Upper lobe of left lung (tissue), 6 donors: ENCODE measurements at regions not wholly inside any gene's neighbourhood (a gene's known extent, or its start where the extent isn't known, plus 50 kb on each side); places are given as distances from the start of the nearest gene placed in this dataset.

Source experiments
- ATAC-seq, 2 donors: fragments of 200-7000 bp; cut with Tn5 transposase; one replicate each; pipeline ENCODE4 v1.9.1; 2022; ENCODE audit warnings: mild to moderate bottlenecking in 2 of 2, moderate library complexity in 2 of 2; ENCODE audit not compliant: low FRiP score in 2 of 2
- DNase-seq, 2 donors: peaks; one replicate each; pipeline ENCODE4 v3.0.0-alpha.2; 2019 to 2020
- H3K27ac ChIP-seq, 4 donors: fragments of 200-600 bp; sonication (generic); one replicate each; pipeline ENCODE4 v1.5.1; 2016 to 2019
- H3K27me3 ChIP-seq, 4 donors: fragments of 200-600 bp; sonication (generic); one replicate each; pipeline ENCODE4 v1.5.1; 2017 to 2019
- H3K36me3 ChIP-seq, 4 donors: fragments of 200-600 bp; sonication (generic); one replicate each; pipeline ENCODE4 v1.5.1; 2016 to 2019
- H3K4me1 ChIP-seq, 4 donors: fragments of 200-600 bp; sonication (generic); one replicate each; pipeline ENCODE4 v1.5.1; 2018 to 2019
- H3K4me3 ChIP-seq, 4 donors: fragments of 200-600 bp; sonication (generic); one replicate each; pipeline ENCODE4 v1.5.1; 2017 to 2019; ENCODE audit warnings: mild to moderate bottlenecking in 2 of 4, moderate library complexity in 1 of 4
- H3K9me3 ChIP-seq, 4 donors: fragments of 200-600 bp; sonication (generic); one replicate each; pipeline ENCODE4 v1.5.1; 2018 to 2019
- EP300 ChIP-seq, 4 donors: sonication (generic); formaldehyde crosslinking; IDR thresholded peaks; one replicate each; pipeline ENCODE4 v1.5.1; 2017; ENCODE audit warnings: antibody characterized with exemption in 4 of 4, control low read depth in 2 of 4
- POLR2A ChIP-seq, 4 donors: fragments of 450-650 bp; IDR thresholded peaks; one replicate each; pipeline ENCODE4 v1.5.1; 2016 to 2017; ENCODE audit warnings: antibody characterized with exemption in 4 of 4, mild to moderate bottlenecking in 2 of 4
- donor health status: DM: no; HTN: no; CAD: no; lungs with moderate emphysema.
- donor health status: DM: no; HTN: yes; CAD: no; lungs with severe emphysema.

DNA sequence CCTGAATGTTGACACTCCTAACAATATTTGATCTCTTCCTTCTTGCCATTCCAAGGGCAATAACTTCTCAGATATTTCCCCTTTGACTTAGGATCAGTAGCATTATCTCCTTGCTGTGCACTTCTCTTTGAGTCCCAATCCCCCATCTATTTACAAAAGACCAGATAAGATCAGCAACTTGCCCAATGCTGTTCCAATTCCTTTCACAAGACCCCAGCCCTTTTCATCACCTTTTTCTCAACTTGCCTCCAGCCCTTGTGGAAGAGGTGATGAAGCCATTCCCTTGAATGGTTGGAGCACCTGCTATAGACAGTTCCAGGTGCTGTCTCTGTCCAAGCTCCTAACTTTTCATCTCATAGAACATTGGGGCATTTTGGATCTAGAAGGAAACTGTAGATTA lies 51.1 kb upstream of the ARID5B start:
- ATAC-seq (no peak), DNase-seq (no peak)
- TF ChIP-seq POLR2A (IDR thresholded peaks at IDR 0.05) (no peak), EP300 (IDR thresholded peaks at IDR 0.05) (no peak)
- H3K4me3 ChIP-seq, result no peak overlapping the region
- H3K36me3 ChIP-seq, result no peaks in the 10 kb centered on the region
- no peak overlapping the region for H3K27ac ChIP-seq
- H3K4me1 ChIP-seq, result no peaks in the 10 kb centered on the region
- H3K9me3 ChIP-seq, result no peaks in the 10 kb centered on the region
- no peaks in the 10 kb centered on the region for H3K27me3 ChIP-seq
